ENCODE measurements at regions not wholly inside any gene's neighbourhood (a gene's known extent, or its start where the extent isn't known, plus 50 kb on each side); places are given as distances from the start of the nearest gene placed in this dataset.

DNA sequence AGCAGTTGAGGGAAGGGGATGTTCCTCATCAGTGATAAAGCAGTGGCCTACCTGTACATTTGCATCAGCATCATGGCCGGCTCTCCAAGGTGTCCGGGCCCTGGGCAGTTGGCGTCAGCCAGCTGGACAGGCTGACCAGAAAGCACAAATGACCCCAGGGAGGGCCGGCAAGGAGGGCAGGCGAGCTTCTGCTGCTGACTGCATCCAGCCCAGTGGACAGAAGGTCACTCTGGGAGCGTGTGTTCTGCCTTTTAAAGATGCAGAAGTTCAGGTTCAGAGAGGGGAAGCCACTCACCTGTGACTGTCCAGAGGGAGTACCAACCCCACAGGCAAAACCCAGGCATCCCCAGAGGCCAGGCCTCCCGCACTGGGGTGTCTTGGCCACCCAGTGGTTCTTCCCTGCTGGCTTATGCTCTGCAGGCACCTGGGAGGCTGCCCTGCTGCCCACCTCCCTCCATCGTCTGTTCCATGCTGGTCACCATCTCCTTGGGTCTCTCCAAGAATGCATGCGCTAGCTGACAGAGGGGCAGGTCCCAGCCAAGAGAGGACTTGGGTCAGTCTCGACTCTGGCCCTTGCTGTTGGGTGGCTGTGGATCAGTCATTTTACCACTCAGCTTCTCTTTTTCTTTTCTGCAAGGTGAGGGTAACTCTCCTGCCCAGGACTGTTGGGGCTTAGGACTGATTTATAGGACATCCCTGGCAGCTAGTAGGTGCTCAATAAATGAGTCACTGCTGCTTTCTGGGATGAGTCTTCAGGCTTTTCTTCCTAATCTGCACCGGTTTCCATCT is 89.9 kb downstream of the INHBB start:
- DNase-seq (ENCODE audit: low spot score in 2 of 2), result no peak
- 88 to 89% methylated on average over 11 of the region's 11 CpGs for WGBS, 2 donors
- Histone ChIP-seq H3K27ac (no peak overlapping the region), H3K36me3 (no peaks in the 10 kb centered on the region), H3K9me3 (no peaks in the 10 kb centered on the region), H3K4me3 (no peak overlapping the region), H3K27me3 (peaks cover 0 to 49% of the 10 kb centered on the region in 2 donors), H3K4me1 (no peaks in the 10 kb centered on the region)
- TF ChIP-seq POLR2A (IDR thresholded peaks at IDR 0.05) (no peak), EP300 (IDR thresholded peaks at IDR 0.05) (no peak)
- TF ChIP-seq, protein P1, sequence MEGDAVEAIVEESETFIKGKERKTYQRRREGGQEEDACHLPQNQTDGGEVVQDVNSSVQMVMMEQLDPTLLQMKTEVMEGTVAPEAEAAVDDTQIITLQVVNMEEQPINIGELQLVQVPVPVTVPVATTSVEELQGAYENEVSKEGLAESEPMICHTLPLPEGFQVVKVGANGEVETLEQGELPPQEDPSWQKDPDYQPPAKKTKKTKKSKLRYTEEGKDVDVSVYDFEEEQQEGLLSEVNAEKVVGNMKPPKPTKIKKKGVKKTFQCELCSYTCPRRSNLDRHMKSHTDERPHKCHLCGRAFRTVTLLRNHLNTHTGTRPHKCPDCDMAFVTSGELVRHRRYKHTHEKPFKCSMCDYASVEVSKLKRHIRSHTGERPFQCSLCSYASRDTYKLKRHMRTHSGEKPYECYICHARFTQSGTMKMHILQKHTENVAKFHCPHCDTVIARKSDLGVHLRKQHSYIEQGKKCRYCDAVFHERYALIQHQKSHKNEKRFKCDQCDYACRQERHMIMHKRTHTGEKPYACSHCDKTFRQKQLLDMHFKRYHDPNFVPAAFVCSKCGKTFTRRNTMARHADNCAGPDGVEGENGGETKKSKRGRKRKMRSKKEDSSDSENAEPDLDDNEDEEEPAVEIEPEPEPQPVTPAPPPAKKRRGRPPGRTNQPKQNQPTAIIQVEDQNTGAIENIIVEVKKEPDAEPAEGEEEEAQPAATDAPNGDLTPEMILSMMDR (IDR thresholded peaks at IDR 0.05), result no peak

DNA sequence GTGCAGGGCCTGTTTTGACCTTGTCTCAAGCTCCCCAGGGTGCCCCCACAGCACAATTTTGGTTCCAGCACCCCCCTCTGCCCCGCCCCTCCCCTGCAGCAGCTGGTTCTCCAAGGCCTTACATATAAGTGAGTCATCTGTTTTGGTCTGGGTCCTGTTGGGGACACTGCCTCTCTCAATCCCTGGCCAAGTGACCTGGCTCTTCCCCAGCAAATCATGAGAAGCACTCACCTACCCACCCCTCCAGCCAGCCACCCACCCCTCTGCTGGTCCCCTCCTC is 90.5 kb downstream of the INHBB start:
- H3K4me3 ChIP-seq, result no peak overlapping the region
- H3K27me3 ChIP-seq, result peaks cover 0 to 54% of the 10 kb centered on the region in 2 donors
- no peak overlapping the region for H3K27ac ChIP-seq
- TF ChIP-seq, protein P1 (IDR thresholded peaks at IDR 0.05), result no peak
- TF ChIP-seq EP300 (IDR thresholded peaks at IDR 0.05) (no peak), POLR2A (IDR thresholded peaks at IDR 0.05) (no peak)
- H3K9me3 ChIP-seq, result no peaks in the 10 kb centered on the region
- peaks cover 0 to 5% (median 0%) of the 10 kb centered on the region in 4 donors for H3K4me1 ChIP-seq
- H3K36me3 ChIP-seq, result no peaks in the 10 kb centered on the region
- 88 to 90% methylated on average over 1 of the region's 1 CpG for WGBS, 2 donors
- peak in 1 of 2 donors; percentile 11 for DNase-seq (ENCODE audit: low spot score in 2 of 2)

DNA sequence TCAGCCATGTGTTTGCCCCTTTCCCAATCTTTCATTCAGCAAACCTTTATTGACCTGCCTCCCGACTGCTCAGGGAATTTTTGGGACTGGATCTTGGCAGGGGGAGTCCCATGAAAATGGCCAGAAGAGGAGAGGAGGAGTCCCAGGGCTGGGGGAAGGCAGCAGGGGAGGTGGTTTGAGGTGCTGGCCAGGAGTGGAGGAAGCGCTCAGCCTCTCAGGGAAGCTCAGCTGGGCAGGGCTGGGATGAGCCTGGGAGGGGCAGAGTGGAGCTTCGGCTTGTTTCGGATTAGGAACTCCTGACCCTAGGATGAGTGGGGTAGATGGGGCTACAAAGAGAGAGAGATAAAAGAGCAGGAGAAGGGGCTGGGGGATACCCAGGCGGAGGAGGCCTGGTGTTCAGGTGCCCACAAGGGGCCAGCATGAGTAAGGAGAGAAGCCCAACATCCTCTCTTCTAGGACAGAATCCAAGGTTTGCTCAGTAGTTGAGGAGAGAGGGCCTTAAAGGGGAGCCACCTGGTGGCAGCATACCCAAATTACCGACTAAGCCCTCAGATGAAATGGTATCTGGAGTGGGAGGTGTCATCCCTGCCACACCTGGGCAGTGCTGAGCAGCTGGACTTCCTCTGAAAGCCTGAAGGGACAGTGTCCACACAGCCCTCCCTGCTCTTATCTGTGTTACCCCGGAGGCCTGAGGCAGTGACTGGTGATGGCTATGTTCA is 91.1 kb downstream of the INHBB start:
- H3K36me3 ChIP-seq, result no peaks in the 10 kb centered on the region
- H3K4me1 ChIP-seq, result peaks cover 0 to 11% (median 5%) of the 10 kb centered on the region in 4 donors
- WGBS, 2 donors, result 73 to 79% methylated on average over 6 to 7 of the region's 7 CpGs
- DNase-seq (ENCODE audit: low spot score in 2 of 2), result no peak
- H3K9me3 ChIP-seq, result no peaks in the 10 kb centered on the region
- no peak overlapping the region for H3K4me3 ChIP-seq
- H3K27me3 ChIP-seq, result peaks cover 0 to 60% of the 10 kb centered on the region in 2 donors
- TF ChIP-seq EP300 (IDR thresholded peaks at IDR 0.05) (no peak), POLR2A (IDR thresholded peaks at IDR 0.05) (no peak)
- TF ChIP-seq, protein P1 (IDR thresholded peaks at IDR 0.05), result no peak
- no peak overlapping the region for H3K27ac ChIP-seq

DNA sequence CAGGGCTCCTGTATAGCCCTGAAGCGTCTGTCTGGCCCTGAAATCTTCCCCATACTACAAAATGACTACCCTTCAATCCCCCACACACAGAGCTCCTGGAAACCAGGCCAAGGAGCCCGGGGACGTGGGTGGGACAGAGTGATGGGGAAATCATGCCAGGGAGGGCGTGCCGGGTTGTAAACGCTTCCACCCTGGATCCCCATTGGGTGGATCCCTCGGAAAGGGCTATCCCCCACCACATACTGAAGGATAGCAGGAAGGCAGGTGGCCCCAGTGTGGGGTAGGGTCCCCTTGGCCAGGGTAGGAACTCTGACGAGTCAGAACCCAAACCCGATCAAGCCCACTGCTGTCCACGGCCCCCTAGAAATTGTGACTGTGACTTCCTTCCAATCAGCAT is 91.7 kb downstream of the INHBB start:
- TF ChIP-seq, protein P1 (IDR thresholded peaks at IDR 0.05), result no peak
- TF ChIP-seq POLR2A (IDR thresholded peaks at IDR 0.05) (no peak), EP300 (IDR thresholded peaks at IDR 0.05) (no peak)
- no peak for DNase-seq (ENCODE audit: low spot score in 2 of 2)
- Histone ChIP-seq H3K27ac (no peak overlapping the region), H3K4me1 (peaks cover 0 to 17% (median 10%) of the 10 kb centered on the region in 4 donors), H3K4me3 (no peak overlapping the region), H3K9me3 (no peaks in the 10 kb centered on the region), H3K27me3 (peaks cover 0 to 66% of the 10 kb centered on the region in 2 donors), H3K36me3 (no peaks in the 10 kb centered on the region)
- WGBS, 2 donors, result 78 to 90% methylated on average over 8 to 9 of the region's 10 CpGs
